DND-41 (cell line): ENCODE measurements at regions not wholly inside any gene's neighbourhood (a gene's known extent, or its start where the extent isn't known, plus 50 kb on each side); places are given as distances from the start of the nearest gene placed in this dataset.

Experiments
- ATAC-seq: fragments of 200-7000 bp; cut with Tn5 transposase; 3 replicates; pipeline ENCODE4 v1.9.1; 2021; ENCODE audit warnings: low read depth; ENCODE audit not compliant: insufficient read depth
- DNase-seq: peaks from one replicate; pipeline ENCODE4 v3.0.0-alpha.2; 2020
- H2AFZ ChIP-seq: 2 replicates; pipeline ENCODE4 v1.6.0; 2012; ENCODE audit warnings: low read depth, low read length
- H3K27ac ChIP-seq: 2 replicates; pipeline ENCODE4 v1.5.1; 2012; ENCODE audit warnings: low read length, inconsistent platforms
- H3K27me3 ChIP-seq: fragments of 200-600 bp; sonication (generic); 2 replicates; pipeline ENCODE4 v1.6.0; 2012; ENCODE audit warnings: low read length, mild to moderate bottlenecking, inconsistent platforms; ENCODE audit not compliant: insufficient read depth, poor library complexity
- H3K36me3 ChIP-seq: 2 replicates; pipeline ENCODE4 v1.5.1; 2012; ENCODE audit warnings: low read length, inconsistent platforms; ENCODE audit not compliant: insufficient read depth
- H3K4me1 ChIP-seq: 2 replicates; pipeline ENCODE4 v1.5.1; 2012; ENCODE audit warnings: mild to moderate bottlenecking, low read length; ENCODE audit not compliant: insufficient read depth
- H3K4me2 ChIP-seq: 2 replicates; pipeline ENCODE4 v1.6.0; 2012; ENCODE audit warnings: mild to moderate bottlenecking, moderate library complexity, low read length, inconsistent platforms; ENCODE audit not compliant: insufficient read depth
- H3K4me3 ChIP-seq, 2 experiments: fragments of 200-600 bp in 1 of 2; shearing (Covaris generic) in 1 of 2; 2 replicates each; pipeline ENCODE4 v1.5.1; 2012 to 2016; ENCODE audit warnings: inconsistent platforms in 2 of 2, low read length in 2 of 2, mild to moderate bottlenecking in 2 of 2, low read depth in 1 of 2, moderate library complexity in 1 of 2
- H3K79me2 ChIP-seq: 2 replicates; pipeline ENCODE4 v1.6.0; 2012; ENCODE audit warnings: low read length, inconsistent platforms; ENCODE audit not compliant: insufficient read depth
- H3K9ac ChIP-seq: 2 replicates; pipeline ENCODE4 v1.6.0; 2012; ENCODE audit warnings: low read depth, mild to moderate bottlenecking, inconsistent platforms, low read length, moderate library complexity
- H3K9me3 ChIP-seq: 2 replicates; pipeline ENCODE4 v1.5.1; 2012; ENCODE audit warnings: low read length, moderate library complexity, mild to moderate bottlenecking, inconsistent platforms; ENCODE audit not compliant: insufficient read depth, severe bottlenecking
- H4K20me1 ChIP-seq: 2 replicates; pipeline ENCODE4 v1.6.0; 2012; ENCODE audit warnings: low read length; ENCODE audit not compliant: insufficient read depth
- CTCF ChIP-seq: IDR thresholded peaks from 2 replicates; pipeline ENCODE4 v1.5.1; 2012; ENCODE audit warnings: borderline replicate concordance, low read length, moderate library complexity, mild to moderate bottlenecking; ENCODE audit not compliant: poor library complexity, severe bottlenecking; ENCODE audit errors: extremely low read depth
- EZH2 ChIP-seq: IDR thresholded peaks from 3 replicates; pipeline ENCODE4 v1.6.1; 2012; ENCODE audit warnings: borderline replicate concordance, low read depth, mild to moderate bottlenecking, moderate library complexity, low read length, inconsistent platforms; ENCODE audit not compliant: severe bottlenecking

GRCh38 chr10:131577178-131577555 lies 265.6 kb upstream of the TCERG1L start:
- H3K4me2 ChIP-seq, result no peak overlapping the region
- H3K36me3 ChIP-seq, result no peaks in the 10 kb centered on the region
- H3K9ac ChIP-seq, result no peak overlapping the region
- H3K9me3 ChIP-seq, result no peaks in the 10 kb centered on the region
- no peak overlapping the region for H3K27ac ChIP-seq
- H3K27me3 ChIP-seq, result no peaks in the 10 kb centered on the region
- no peak overlapping the region for H3K4me3 ChIP-seq
- H4K20me1 ChIP-seq, result no peaks in the 10 kb centered on the region
- H3K4me1 ChIP-seq, result no peaks in the 10 kb centered on the region
- ATAC-seq, result no peak
- DNase-seq, result no peak
- H3K79me2 ChIP-seq, result no peaks in the 10 kb centered on the region
- TF ChIP-seq EZH2, result no peak
- no peak for TF ChIP-seq CTCF
- no peak overlapping the region for H2AFZ ChIP-seq

GRCh38 chr10:131577786-131578471 lies 266.4 kb upstream of the TCERG1L start:
- Histone ChIP-seq H3K9me3 (no peaks in the 10 kb centered on the region), H3K27ac (no peak overlapping the region), H3K4me1 (no peaks in the 10 kb centered on the region), H2AFZ (no peak overlapping the region), H3K36me3 (no peaks in the 10 kb centered on the region), H4K20me1 (no peaks in the 10 kb centered on the region), H3K27me3 (no peaks in the 10 kb centered on the region), H3K4me2 (no peak overlapping the region), H3K79me2 (no peaks in the 10 kb centered on the region), H3K9ac (no peak overlapping the region), H3K4me3 (no peak overlapping the region)
- TF ChIP-seq CTCF (no peak), EZH2 (no peak)
- DNase-seq (no peak), ATAC-seq (no peak)

GRCh38 chr10:131578472-131578970 lies 267.0 kb upstream of the TCERG1L start:
- no peak overlapping the region for H3K9ac ChIP-seq
- H3K27me3 ChIP-seq, result no peaks in the 10 kb centered on the region
- H3K79me2 ChIP-seq, result no peaks in the 10 kb centered on the region
- TF ChIP-seq CTCF, result no peak
- TF ChIP-seq EZH2, result no peak
- H3K4me1 ChIP-seq, result no peaks in the 10 kb centered on the region
- H3K9me3 ChIP-seq, result no peaks in the 10 kb centered on the region
- H2AFZ ChIP-seq, result no peak overlapping the region
- H3K27ac ChIP-seq, result no peak overlapping the region
- H3K4me2 ChIP-seq, result no peak overlapping the region
- H3K36me3 ChIP-seq, result no peaks in the 10 kb centered on the region
- no peaks in the 10 kb centered on the region for H4K20me1 ChIP-seq
- no peak overlapping the region for H3K4me3 ChIP-seq
- DNase-seq (no peak), ATAC-seq (no peak)
